Adipose tissue (tissue), 3 donors: ENCODE measurements at regions not wholly inside any gene's neighbourhood (a gene's known extent, or its start where the extent isn't known, plus 50 kb on each side); places are given as distances from the start of the nearest gene placed in this dataset.

ENCODE experiments used
- H3K27ac ChIP-seq: one replicate; pipeline ENCODE4 v1.5.1; 2013; ENCODE audit warnings: low read depth, low read length
- WGBS, 3 donors: extraction: QIAGEN DNeasy Blood & Tissue Kit; methylation state at CpG; one replicate each; pipeline ENCODE4 v1.1.7; 2013; 5-methylcytosine and 5-hydroxymethylcytosine counted together
- donor health status: healthy with polysubstance abuse.
- donor health status: Bipolar disorder and iron deficiency.
- donor health status: healthy.

- no peak overlapping the region for H3K27ac ChIP-seq
- WGBS, 3 donors = 67 to 69% (median 68%) methylated on average over 12 of the region's 12 CpGs
Measured at GRCh38 chr5:135139381-135140134, 105.5 kb upstream of the PITX1 start.

GRCh38 chr5:135138116-135138850 lies 104.3 kb upstream of the PITX1 start:
- 73 to 91% (median 84%) methylated on average over 4 of the region's 4 CpGs for WGBS, 3 donors

GRCh38 chr5:135137146-135137915 lies 103.3 kb upstream of the PITX1 start:
- 82 to 94% (median 93%) methylated on average over 13 of the region's 13 CpGs for WGBS, 3 donors
- H3K27ac ChIP-seq = no peak overlapping the region

More at GRCh38 chr5:135138116-135138850, 104.3 kb upstream of the PITX1 start:
- H3K27ac ChIP-seq = no peak overlapping the region

GRCh38 chr5:135136546-135136945 lies 102.5 kb upstream of the PITX1 start:
- H3K27ac ChIP-seq = no peak overlapping the region
- WGBS, 3 donors = 79 to 88% (median 85%) methylated on average over 2 of the region's 2 CpGs

- no peak overlapping the region for H3K27ac ChIP-seq
- WGBS, 3 donors = 56 to 70% (median 57%) methylated on average over 14 of the region's 14 CpGs
Measured at GRCh38 chr5:135135530-135136226, 101.7 kb upstream of the PITX1 start.

GRCh38 chr5:135134691-135135381 lies 100.8 kb upstream of the PITX1 start:
- 74 to 76% (median 76%) methylated on average over 7 of the region's 7 CpGs for WGBS, 3 donors
- no peak overlapping the region for H3K27ac ChIP-seq

GRCh38 chr5:135133698-135134515 lies 99.9 kb upstream of the PITX1 start:
- H3K27ac ChIP-seq = no peak overlapping the region
- WGBS, 3 donors = 28 to 56% (median 55%) methylated on average over 18 of the region's 18 CpGs

GRCh38 chr5:135133181-135133580 lies 99.2 kb upstream of the PITX1 start:
- no peak overlapping the region for H3K27ac ChIP-seq
- WGBS, 3 donors = 91 to 92% (median 91%) methylated on average over 9 of the region's 9 CpGs

- WGBS, 3 donors = 82 to 84% (median 84%) methylated on average over 12 of the region's 12 CpGs
- H3K27ac ChIP-seq = no peak overlapping the region
Measured at GRCh38 chr5:135131801-135132680, 98.0 kb upstream of the PITX1 start.

- 87 to 91% (median 87%) methylated on average over 7 of the region's 7 CpGs for WGBS, 3 donors
- no peak overlapping the region for H3K27ac ChIP-seq
Measured at GRCh38 chr5:135130261-135131215, 96.5 kb upstream of the PITX1 start.

- 36 to 69% (median 53%) methylated on average over 12 of the region's 12 CpGs for WGBS, 3 donors
- no peak overlapping the region for H3K27ac ChIP-seq
Measured at GRCh38 chr5:135129307-135129706, 95.3 kb upstream of the PITX1 start.

GRCh38 chr5:135128361-135128760 lies 94.3 kb upstream of the PITX1 start:
- 55 to 88% (median 81%) methylated on average over 3 of the region's 3 CpGs for WGBS, 3 donors

GRCh38 chr5:135127439-135128240 lies 93.6 kb upstream of the PITX1 start:
- H3K27ac ChIP-seq = no peak overlapping the region

More at GRCh38 chr5:135128361-135128760, 94.3 kb upstream of the PITX1 start:
- H3K27ac ChIP-seq = no peak overlapping the region

GRCh38 chr5:135126688-135127438 lies 92.8 kb upstream of the PITX1 start:
- H3K27ac ChIP-seq = no peak overlapping the region
- 43 to 78% (median 72%) methylated on average over 14 of the region's 14 CpGs for WGBS, 3 donors

More at GRCh38 chr5:135127439-135128240, 93.6 kb upstream of the PITX1 start:
- WGBS, 3 donors = 87 to 88% (median 88%) methylated on average over 11 of the region's 11 CpGs
